IMR-90 (cell line): ENCODE measurements at regions not wholly inside any gene's neighbourhood (a gene's known extent, or its start where the extent isn't known, plus 50 kb on each side); places are given as distances from the start of the nearest gene placed in this dataset.

Source experiments
- ATAC-seq: fragments of 200-7000 bp; cut with Tn5 transposase; 2 replicates; pipeline ENCODE4 v1.9.1; 2020; ENCODE audit warnings: low read depth, mild to moderate bottlenecking, moderate library complexity
- BruUV-seq: library from RNA; stranded (reverse); fragments of 400-500 nt; replicated peaks from 2 replicates; lab custom pipeline; 2021; lab: Mats Ljungman, UMichigan
- CTCF ChIA-PET: fragments of 300-600 bp; formaldehyde crosslinking; extraction: SDS; loops from one replicate; lab custom pipeline; 2021; ENCODE audit warnings: antibody characterized with exemption; lab: Yijun Ruan, JAX
- POLR2A ChIA-PET: fragments of 300-600 bp; sonication (Branson Sonifier 250); formaldehyde crosslinking; loops from one replicate; lab custom pipeline; 2022; ENCODE audit warnings: antibody characterized with exemption; ENCODE audit not compliant: unreplicated experiment; lab: Charles Lee
- DNase-seq: peaks from one replicate; pipeline ENCODE4 v3.0.0; 2013
- H2AFZ ChIP-seq: replicated peaks from 2 replicates; pipeline ENCODE3; 2013; ENCODE audit warnings: low read length, mild to moderate bottlenecking; ENCODE audit not compliant: poor library complexity
- H2AK5ac ChIP-seq: 2 replicates; pipeline ENCODE4 v1.6.1; 2013; ENCODE audit warnings: low read depth, low read length, inconsistent platforms
- H2AK9ac ChIP-seq: replicated peaks from 2 replicates; pipeline ENCODE3; 2013; ENCODE audit warnings: mild to moderate bottlenecking, low read depth, low read length, moderate library complexity; ENCODE audit not compliant: poor library complexity
- H2BK120ac ChIP-seq: 2 replicates; pipeline ENCODE4 v1.6.1; 2013; ENCODE audit warnings: low read depth, low read length, inconsistent platforms
- H2BK15ac ChIP-seq: 3 replicates; pipeline ENCODE4 v1.6.1; 2013; ENCODE audit warnings: low read depth, low read length, inconsistent platforms
- H2BK20ac ChIP-seq: 2 replicates; pipeline ENCODE4 v1.6.1; 2013; ENCODE audit warnings: low read depth, mild to moderate bottlenecking, inconsistent platforms, low read length, moderate library complexity
- H2BK5ac ChIP-seq: 2 replicates; pipeline ENCODE4 v1.6.1; 2013; ENCODE audit warnings: mild to moderate bottlenecking, low read depth, low read length, inconsistent platforms; ENCODE audit not compliant: poor library complexity, severe bottlenecking
- H3K14ac ChIP-seq: replicated peaks from 2 replicates; pipeline ENCODE4 v1.6.1; 2013; ENCODE audit warnings: low read depth, low read length, inconsistent platforms
- H3K18ac ChIP-seq: 2 replicates; pipeline ENCODE4 v1.6.1; 2013; ENCODE audit warnings: low read depth, low read length, control low read depth
- H3K23ac ChIP-seq: 2 replicates; pipeline ENCODE4 v1.6.1; 2013; ENCODE audit warnings: low read depth, low read length, inconsistent platforms
- H3K27ac ChIP-seq: 2 replicates; pipeline ENCODE4 v1.5.1; 2013; ENCODE audit warnings: mild to moderate bottlenecking, control low read depth, low read length; ENCODE audit not compliant: insufficient read depth
- H3K27me3 ChIP-seq: 2 replicates; pipeline ENCODE4 v1.6.1; 2013; ENCODE audit warnings: low read length; ENCODE audit not compliant: control insufficient read depth, insufficient read depth
- H3K36me3 ChIP-seq: 2 replicates; pipeline ENCODE4 v1.6.1; 2013; ENCODE audit warnings: low read length, mixed read lengths; ENCODE audit not compliant: control insufficient read depth, insufficient read depth
- H3K4ac ChIP-seq: 2 replicates; pipeline ENCODE4 v1.6.1; 2013; ENCODE audit warnings: low read depth, low read length, inconsistent platforms
- H3K4me1 ChIP-seq: 2 replicates; pipeline ENCODE4 v1.6.1; 2013; ENCODE audit warnings: low read length, mixed read lengths; ENCODE audit not compliant: control insufficient read depth, insufficient read depth
- H3K4me2 ChIP-seq: 2 replicates; pipeline ENCODE4 v1.6.1; 2013; ENCODE audit warnings: low read depth, mild to moderate bottlenecking, control low read depth, low read length, moderate library complexity
- H3K4me3 ChIP-seq: 2 replicates; pipeline ENCODE4 v1.5.1; 2013; ENCODE audit warnings: low read depth, mild to moderate bottlenecking, control low read depth, low read length, moderate library complexity; ENCODE audit not compliant: insufficient read depth
- H3K56ac ChIP-seq: 2 replicates; pipeline ENCODE4 v1.6.1; 2013; ENCODE audit warnings: low read length, inconsistent platforms; ENCODE audit not compliant: insufficient read depth; ENCODE audit errors: extremely low read depth
- H3K79me1 ChIP-seq, 2 experiments: 2 replicates each; pipeline ENCODE4 v1.6.1; 2013; ENCODE audit warnings: low read length in 2 of 2, inconsistent platforms in 1 of 2, low read depth in 1 of 2
- H3K9ac ChIP-seq: 2 replicates; pipeline ENCODE4 v1.6.1; 2013; ENCODE audit warnings: low read depth, low read length, control low read depth
- H3K9me1 ChIP-seq: 2 replicates; pipeline ENCODE4 v1.6.1; 2013; ENCODE audit warnings: low read length, inconsistent platforms; ENCODE audit not compliant: insufficient read depth
- H3K9me3 ChIP-seq: 2 replicates; pipeline ENCODE4 v1.6.1; 2013; ENCODE audit warnings: low read length; ENCODE audit not compliant: control insufficient read depth, insufficient read depth
- H4K20me1 ChIP-seq: 2 replicates; pipeline ENCODE4 v1.6.1; 2013; ENCODE audit warnings: low read length, inconsistent platforms; ENCODE audit not compliant: insufficient read depth
- H4K5ac ChIP-seq: 2 replicates; pipeline ENCODE4 v1.6.1; 2013; ENCODE audit warnings: mild to moderate bottlenecking, low read depth, low read length, control low read depth
- H4K8ac ChIP-seq, 2 experiments: 2 replicates each; pipeline ENCODE4 v1.6.1; 2013; ENCODE audit warnings: low read depth in 2 of 2, low read length in 2 of 2, control low read depth in 1 of 2, inconsistent platforms in 1 of 2
- H4K91ac ChIP-seq: 2 replicates; pipeline ENCODE4 v1.6.1; 2013; ENCODE audit warnings: low read depth, low read length, inconsistent platforms; ENCODE audit not compliant: insufficient read depth
- BHLHE40 ChIP-seq: fragments of 150-350 bp; IDR thresholded peaks from 2 replicates; pipeline ENCODE4 v1.6.1; 2016; ENCODE audit warnings: mild to moderate bottlenecking, low read depth, low read length
- CEBPB ChIP-seq: IDR thresholded peaks from 2 replicates; pipeline ENCODE4 v1.6.1; 2012; ENCODE audit warnings: low read depth, low read length, improper control_type of control experiment
- CHD1 ChIP-seq: IDR thresholded peaks from 2 replicates; pipeline ENCODE4 v1.6.1; 2012; ENCODE audit warnings: low read depth, low read length, improper control_type of control experiment
- FOS ChIP-seq: fragments of 150-350 bp; IDR thresholded peaks from 2 replicates; pipeline ENCODE4 v1.6.1; 2016; ENCODE audit warnings: low read depth, low read length
- MAFK ChIP-seq: IDR thresholded peaks from 2 replicates; pipeline ENCODE4 v1.6.1; 2012; ENCODE audit warnings: low read depth, low read length, improper control_type of control experiment
- MAZ ChIP-seq: IDR thresholded peaks from 2 replicates; pipeline ENCODE4 v1.6.1; 2012; ENCODE audit warnings: low read depth, mild to moderate bottlenecking, low read length, improper control_type of control experiment, moderate library complexity, borderline replicate concordance
- MXI1 ChIP-seq: IDR thresholded peaks from 2 replicates; pipeline ENCODE4 v1.6.1; 2012; ENCODE audit warnings: low read depth, mild to moderate bottlenecking, low read length, moderate library complexity, borderline replicate concordance
- NFE2L2 ChIP-seq: fragments of 150-350 bp; IDR thresholded peaks from 2 replicates; pipeline ENCODE4 v1.6.1; 2016; ENCODE audit warnings: low read depth, mild to moderate bottlenecking, low read length
- POLR2A ChIP-seq: IDR thresholded peaks from 2 replicates; pipeline ENCODE4 v1.6.1; 2012; ENCODE audit warnings: mild to moderate bottlenecking, low read depth, low read length
- RAD21 ChIP-seq: IDR thresholded peaks from 2 replicates; pipeline ENCODE4 v1.6.1; 2012; ENCODE audit warnings: low read length, improper control_type of control experiment
- RCOR1 ChIP-seq: IDR thresholded peaks from 2 replicates; pipeline ENCODE4 v1.6.1; 2012; ENCODE audit warnings: mild to moderate bottlenecking, low read length, improper control_type of control experiment; ENCODE audit not compliant: insufficient replicate concordance
- RFX5 ChIP-seq: IDR thresholded peaks from 2 replicates; pipeline ENCODE4 v1.8.0; 2012; ENCODE audit warnings: low read depth, mild to moderate bottlenecking, low read length, moderate library complexity
- SMC3 ChIP-seq: fragments of 150-350 bp; IDR thresholded peaks from 2 replicates; pipeline ENCODE4 v1.6.1; 2016; ENCODE audit warnings: low read depth, mild to moderate bottlenecking, antibody characterized with exemption, low read length, moderate library complexity
- WGBS, 2 experiments: methylation state at CpG; one replicate each; pipeline versions ENCODE4 v1.1.5 to v1.1.7; 2013; ENCODE audit warnings: missing lambda C conversion rate in 2 of 2; ENCODE audit not compliant: insufficient read length in 1 of 2; ENCODE audit errors: extremely low coverage in 2 of 2; 5-methylcytosine and 5-hydroxymethylcytosine counted together
- dilution Hi-C: fragments of 300-500 bp; cut with HindIII; formaldehyde crosslinking; loops from one replicate; pipeline ENCODE4 v1.14.3; 2018; ENCODE audit warnings: low sequenced_read_pairs; ENCODE audit not compliant: unreplicated experiment
- in situ Hi-C: fragments of 300-500 bp; cut with MboI; formaldehyde crosslinking; loops from 3 replicates; pipeline ENCODE4 v1.14.3; 2019; ENCODE audit warnings: low sequenced_read_pairs, inconsistent platforms, mixed read lengths
- intact Hi-C: fragments of 100-400 bp; cut with micrococcal nuclease; formaldehyde crosslinking; loops from 2 replicates; pipeline ENCODE4 v1.10.0; 2022
- TF ChIP-seq, protein P1 (sequence below): fragments of 150-350 bp; IDR thresholded peaks from 2 replicates; pipeline ENCODE4 v1.6.1; 2017; ENCODE audit warnings: mild to moderate bottlenecking, antibody characterized with exemption, low read length, low read depth
- TF ChIP-seq, protein P2 (sequence below): fragments of 150-350 bp; IDR thresholded peaks from 2 replicates; pipeline ENCODE4 v1.6.1; 2016; ENCODE audit warnings: low read depth, mild to moderate bottlenecking, low read length, moderate library complexity, borderline replicate concordance
- TF ChIP-seq, protein P3 (sequence below): conservative IDR thresholded peaks from 2 replicates; pipeline ENCODE4 v1.5.1; 2012; ENCODE audit warnings: mild to moderate bottlenecking, low read depth, low read length, improper control_type of control experiment

DNA sequence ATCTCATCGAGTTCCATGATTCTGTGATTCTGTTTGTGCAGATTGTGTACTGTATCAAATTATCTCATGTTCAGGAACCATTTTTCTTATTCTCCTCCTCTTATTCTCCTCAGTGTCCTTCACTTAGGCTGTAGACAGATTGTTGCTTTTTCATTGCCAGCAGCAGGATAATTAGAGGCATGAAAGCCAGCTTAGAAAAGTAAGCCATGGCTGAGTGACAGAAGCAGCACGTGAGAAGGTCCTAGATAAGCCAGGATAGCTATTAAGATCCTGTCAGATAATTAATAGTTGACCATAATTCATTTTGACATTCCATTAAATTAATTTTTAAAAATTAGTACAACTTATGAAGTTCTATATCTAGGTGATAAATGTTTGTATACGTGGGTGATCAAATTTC lies 60.8 kb upstream of the PRKACB start:
- Histone ChIP-seq H3K18ac (no peak overlapping the region), H2BK5ac (no peak overlapping the region), H2BK20ac (no peak overlapping the region), H3K56ac (no peak overlapping the region), H3K27ac (no peak overlapping the region), H3K9ac (no peak overlapping the region), H3K4me1 (no peaks in the 10 kb centered on the region), H2AK5ac (no peak overlapping the region), H2AK9ac (no peak overlapping the region), H3K4me2 (no peak overlapping the region), H3K23ac (no peak overlapping the region), H3K9me3 (no peaks in the 10 kb centered on the region), H4K20me1 (peaks cover 11% of the 10 kb centered on the region), H4K8ac (no peak overlapping the region), H3K14ac (no peak overlapping the region), H4K91ac (no peak overlapping the region), H2AFZ (no peak overlapping the region), H2BK120ac (no peak overlapping the region), H3K27me3 (no peaks in the 10 kb centered on the region), H3K36me3 (peaks cover 3% of the 10 kb centered on the region; the same call in 1 of the 2 replicates), H2BK15ac (no peak overlapping the region), H3K79me1 (peaks cover 23 to 34% of the 10 kb centered on the region in 2 experiments), H3K9me1 (peaks cover 5% of the 10 kb centered on the region; the same call in 1 of the 2 replicates), H3K4me3 (no peak overlapping the region), H3K4ac (no peak overlapping the region), H4K5ac (no peak overlapping the region)
- ChIA-PET CTCF (interaction anchor here (0.6 kb wide), 1 partner anchor 20 kb away, joined by 3 read pairs; no protein-coding TSS in a partner anchor), POLR2A (no interaction called here)
- ATAC-seq (no peak), DNase-seq (no peak)
- intact Hi-C loops: no loop called here
- no TSS peak for BruUV-seq
- dilution Hi-C loops: no loop called here
- no peak for TF ChIP-seq POLR2A
- no peak for TF ChIP-seq CHD1
- no peak for TF ChIP-seq FOS
- TF ChIP-seq RCOR1: no peak
- TF ChIP-seq MXI1: no peak
- TF ChIP-seq RAD21: no peak
- TF ChIP-seq, protein P1, sequence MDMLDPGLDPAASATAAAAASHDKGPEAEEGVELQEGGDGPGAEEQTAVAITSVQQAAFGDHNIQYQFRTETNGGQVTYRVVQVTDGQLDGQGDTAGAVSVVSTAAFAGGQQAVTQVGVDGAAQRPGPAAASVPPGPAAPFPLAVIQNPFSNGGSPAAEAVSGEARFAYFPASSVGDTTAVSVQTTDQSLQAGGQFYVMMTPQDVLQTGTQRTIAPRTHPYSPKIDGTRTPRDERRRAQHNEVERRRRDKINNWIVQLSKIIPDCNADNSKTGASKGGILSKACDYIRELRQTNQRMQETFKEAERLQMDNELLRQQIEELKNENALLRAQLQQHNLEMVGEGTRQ: no peak
- no peak for TF ChIP-seq RFX5
- TF ChIP-seq MAZ: no peak
- TF ChIP-seq BHLHE40: no peak
- TF ChIP-seq SMC3: no peak
- TF ChIP-seq, protein P2, sequence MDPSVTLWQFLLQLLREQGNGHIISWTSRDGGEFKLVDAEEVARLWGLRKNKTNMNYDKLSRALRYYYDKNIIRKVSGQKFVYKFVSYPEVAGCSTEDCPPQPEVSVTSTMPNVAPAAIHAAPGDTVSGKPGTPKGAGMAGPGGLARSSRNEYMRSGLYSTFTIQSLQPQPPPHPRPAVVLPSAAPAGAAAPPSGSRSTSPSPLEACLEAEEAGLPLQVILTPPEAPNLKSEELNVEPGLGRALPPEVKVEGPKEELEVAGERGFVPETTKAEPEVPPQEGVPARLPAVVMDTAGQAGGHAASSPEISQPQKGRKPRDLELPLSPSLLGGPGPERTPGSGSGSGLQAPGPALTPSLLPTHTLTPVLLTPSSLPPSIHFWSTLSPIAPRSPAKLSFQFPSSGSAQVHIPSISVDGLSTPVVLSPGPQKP: no peak
- TF ChIP-seq MAFK: no peak
- no peak for TF ChIP-seq CEBPB
- TF ChIP-seq, protein P3, sequence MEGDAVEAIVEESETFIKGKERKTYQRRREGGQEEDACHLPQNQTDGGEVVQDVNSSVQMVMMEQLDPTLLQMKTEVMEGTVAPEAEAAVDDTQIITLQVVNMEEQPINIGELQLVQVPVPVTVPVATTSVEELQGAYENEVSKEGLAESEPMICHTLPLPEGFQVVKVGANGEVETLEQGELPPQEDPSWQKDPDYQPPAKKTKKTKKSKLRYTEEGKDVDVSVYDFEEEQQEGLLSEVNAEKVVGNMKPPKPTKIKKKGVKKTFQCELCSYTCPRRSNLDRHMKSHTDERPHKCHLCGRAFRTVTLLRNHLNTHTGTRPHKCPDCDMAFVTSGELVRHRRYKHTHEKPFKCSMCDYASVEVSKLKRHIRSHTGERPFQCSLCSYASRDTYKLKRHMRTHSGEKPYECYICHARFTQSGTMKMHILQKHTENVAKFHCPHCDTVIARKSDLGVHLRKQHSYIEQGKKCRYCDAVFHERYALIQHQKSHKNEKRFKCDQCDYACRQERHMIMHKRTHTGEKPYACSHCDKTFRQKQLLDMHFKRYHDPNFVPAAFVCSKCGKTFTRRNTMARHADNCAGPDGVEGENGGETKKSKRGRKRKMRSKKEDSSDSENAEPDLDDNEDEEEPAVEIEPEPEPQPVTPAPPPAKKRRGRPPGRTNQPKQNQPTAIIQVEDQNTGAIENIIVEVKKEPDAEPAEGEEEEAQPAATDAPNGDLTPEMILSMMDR: no peak
- TF ChIP-seq NFE2L2: no peak
- in situ Hi-C loops: no loop called here
- WGBS, 2 experiments: no CpG with 5 or more reads among the region's 3 CpGs
